GM12878 (cell line): ENCODE measurements at regions not wholly inside any gene's neighbourhood (a gene's known extent, or its start where the extent isn't known, plus 50 kb on each side); places are given as distances from the start of the nearest gene placed in this dataset.

Source experiments
- ATAC-seq: fragments of 200-7000 bp; cut with Tn5 transposase; 3 replicates; pipeline ENCODE4 v1.9.1; 2020; ENCODE audit warnings: mild to moderate bottlenecking, moderate library complexity
- BruUV-seq: library from RNA; stranded (reverse); fragments of 400-500 nt; replicated peaks from 2 replicates; lab custom pipeline; 2021; lab: Mats Ljungman, UMichigan
- CTCF ChIA-PET: fragments of 300-600 bp; sonication (Branson Sonifier 250); formaldehyde crosslinking; extraction: SDS; loops from one replicate; lab custom pipeline; 2021; ENCODE audit warnings: inconsistent platforms; lab: Yijun Ruan, JAX
- POLR2A ChIA-PET: fragments of 350-600 bp; formaldehyde crosslinking; extraction: SDS; loops from one replicate; lab custom pipeline; 2021; ENCODE audit warnings: inconsistent platforms; lab: Charles Lee
- RAD21 ChIA-PET: fragments of 300-600 bp; sonication (Branson Sonifier 250); formaldehyde crosslinking; loops from one replicate; lab custom pipeline; 2023; ENCODE audit warnings: antibody characterized with exemption; ENCODE audit not compliant: unreplicated experiment; lab: Charles Lee
- SMC1A ChIA-PET: fragments of 300-600 bp; sonication (Branson Sonifier 250); formaldehyde crosslinking; loops from one replicate; lab custom pipeline; 2023; ENCODE audit not compliant: unreplicated experiment, uncharacterized antibody; lab: Charles Lee
- DNase-seq: peaks from one replicate; pipeline ENCODE4 v3.0.0-alpha.2; 2011; ENCODE audit warnings: low read depth, low spot score
- FAIRE-seq: peaks from 3 replicates; lab custom pipeline; 2011; peaks lifted over from hg19 to GRCh38; lab: Jason Lieb, UNC
- H2AFZ ChIP-seq: 2 replicates; pipeline ENCODE4 v1.6.0; 2011; ENCODE audit warnings: low read depth, low read length, control low read depth; ENCODE audit not compliant: control insufficient read depth
- H3K27ac ChIP-seq: 2 replicates; pipeline ENCODE4 v1.5.1; 2011; ENCODE audit warnings: control low read depth; ENCODE audit not compliant: control insufficient read depth, insufficient read depth
- H3K27me3 ChIP-seq, 2 experiments: replicated peaks in 1 of 2; 2 replicates each; pipeline versions ENCODE4 v1.6.0 to v1.6.1; 2011; ENCODE audit warnings: low read length in 1 of 2; ENCODE audit not compliant: control insufficient read depth in 2 of 2, insufficient read depth in 2 of 2
- H3K36me3 ChIP-seq, 2 experiments: 2 replicates each; pipeline ENCODE4 v1.5.1; 2011; ENCODE audit warnings: low read length in 1 of 2; ENCODE audit not compliant: control insufficient read depth in 2 of 2, insufficient read depth in 2 of 2
- H3K4me1 ChIP-seq: 2 replicates; pipeline ENCODE4 v1.6.1; 2011; ENCODE audit warnings: mild to moderate bottlenecking, low read length, moderate library complexity, mixed read lengths; ENCODE audit not compliant: control insufficient read depth, insufficient read depth
- H3K4me2 ChIP-seq: 2 replicates; pipeline ENCODE4 v1.6.0; 2011; ENCODE audit warnings: control low read depth; ENCODE audit not compliant: control insufficient read depth, insufficient read depth
- H3K4me3 ChIP-seq: fragments of 200-600 bp; sonication (generic); 2 replicates; pipeline ENCODE4 v1.5.1; 2016
- H3K79me2 ChIP-seq: 2 replicates; pipeline ENCODE4 v1.6.0; 2011; ENCODE audit warnings: low read length; ENCODE audit not compliant: control insufficient read depth, insufficient read depth
- H3K9ac ChIP-seq: 2 replicates; pipeline ENCODE4 v1.8.0; 2011; ENCODE audit warnings: low read length, control low read depth, mixed read lengths; ENCODE audit not compliant: control insufficient read depth, insufficient read depth
- H3K9me3 ChIP-seq: replicated peaks from 3 replicates; pipeline ENCODE4 v1.5.1; 2011; ENCODE audit warnings: mild to moderate bottlenecking, low read length; ENCODE audit not compliant: control insufficient read depth, insufficient read depth
- H4K20me1 ChIP-seq: 2 replicates; pipeline ENCODE4 v1.6.0; 2011; ENCODE audit not compliant: control insufficient read depth, insufficient read depth
- CREM ChIP-seq: IDR thresholded peaks from 2 replicates; pipeline ENCODE4 v1.6.1; 2014; ENCODE audit warnings: antibody characterized with exemption, low read depth
- EZH2 ChIP-seq: IDR thresholded peaks from 2 replicates; pipeline ENCODE4 v1.6.1; 2012; ENCODE audit warnings: low read depth, mild to moderate bottlenecking, control low read depth, inconsistent platforms, low read length, borderline replicate concordance; ENCODE audit not compliant: control insufficient read depth
- HCFC1 ChIP-seq: fragments of 150-350 bp; IDR thresholded peaks from 2 replicates; pipeline ENCODE4 v1.6.1; 2014; ENCODE audit warnings: low read length
- HDGF ChIP-seq: fragments of 450-650 bp; IDR thresholded peaks from 2 replicates; pipeline ENCODE4 v1.6.1; 2016; ENCODE audit warnings: antibody characterized with exemption
- JUNB ChIP-seq: IDR thresholded peaks from 2 replicates; pipeline ENCODE4 v1.6.1; 2016; ENCODE audit warnings: antibody characterized with exemption, mild to moderate bottlenecking
- MTA3 ChIP-seq: IDR thresholded peaks from 2 replicates; pipeline ENCODE4 v1.6.1; 2012; ENCODE audit warnings: low read length, inconsistent platforms, borderline replicate concordance
- NFXL1 ChIP-seq: fragments of 450-650 bp; IDR thresholded peaks from 2 replicates; pipeline ENCODE4 v1.6.1; 2017; ENCODE audit warnings: antibody characterized with exemption, mild to moderate bottlenecking, borderline replicate concordance
- NR2C2 ChIP-seq: IDR thresholded peaks from 2 replicates; pipeline ENCODE4 v1.6.1; 2011; ENCODE audit warnings: borderline replicate concordance, low read depth; ENCODE audit not compliant: control insufficient read depth, insufficient read length
- RBBP5 ChIP-seq: fragments of 200-600 bp; sonication (generic); conservative IDR thresholded peaks from 2 replicates; pipeline ENCODE4 v1.6.1; 2016
- RELA ChIP-seq: fragments of 450-650 bp; IDR thresholded peaks from 2 replicates; pipeline ENCODE4 v1.8.0; 2014; ENCODE audit warnings: borderline replicate concordance; ENCODE audit not compliant: partially characterized antibody
- SMAD5 ChIP-seq: IDR thresholded peaks from 2 replicates; pipeline ENCODE4 v1.6.1; 2016; ENCODE audit warnings: antibody characterized with exemption, low read depth
- TCF3 ChIP-seq: IDR thresholded peaks from 2 replicates; pipeline ENCODE4 v1.6.1; 2012; ENCODE audit warnings: low read depth, mild to moderate bottlenecking, low read length, borderline replicate concordance; ENCODE audit not compliant: insufficient read depth
- WGBS: methylation state at CpG from one replicate; pipeline ENCODE4 v1.1.6; 2016; ENCODE audit warnings: low lambda C conversion rate; ENCODE audit not compliant: insufficient replicate concordance, insufficient coverage; ENCODE audit errors: missing lambda C conversion rate; 5-methylcytosine and 5-hydroxymethylcytosine counted together
- in situ Hi-C: fragments of 300-500 bp; cut with MboI; formaldehyde crosslinking; loops from 9 replicates; pipeline ENCODE4 v1.14.3; 2018; ENCODE audit warnings: mixed read lengths
- intact Hi-C: fragments of 100-400 bp; cut with micrococcal nuclease; formaldehyde crosslinking; loops from one replicate; pipeline ENCODE4 v1.14.2; 2022; ENCODE audit not compliant: unreplicated experiment
- TF ChIP-seq, protein P1 (sequence below): IDR thresholded peaks from 2 replicates; pipeline ENCODE4 v1.6.1; 2011; ENCODE audit warnings: low read depth, mild to moderate bottlenecking, low read length, moderate library complexity, borderline replicate concordance; ENCODE audit errors: extremely low read depth
- TF ChIP-seq, protein P2 (sequence below): IDR thresholded peaks from 2 replicates; pipeline ENCODE4 v1.6.1; 2011; ENCODE audit warnings: borderline replicate concordance, low read depth, mild to moderate bottlenecking, moderate library complexity, mixed read lengths, low read length; ENCODE audit not compliant: insufficient read depth; ENCODE audit errors: extremely low read length
- TF ChIP-seq, protein P3 (sequence below): fragments of 450-650 bp; IDR thresholded peaks from 2 replicates; pipeline ENCODE4 v1.6.1; 2016; ENCODE audit warnings: mild to moderate bottlenecking
- TF ChIP-seq, protein P4 (sequence below): fragments of 450-650 bp; IDR thresholded peaks from 2 replicates; pipeline ENCODE4 v1.6.1; 2018; ENCODE audit warnings: borderline replicate concordance, mild to moderate bottlenecking; ENCODE audit not compliant: partially characterized antibody

DNA sequence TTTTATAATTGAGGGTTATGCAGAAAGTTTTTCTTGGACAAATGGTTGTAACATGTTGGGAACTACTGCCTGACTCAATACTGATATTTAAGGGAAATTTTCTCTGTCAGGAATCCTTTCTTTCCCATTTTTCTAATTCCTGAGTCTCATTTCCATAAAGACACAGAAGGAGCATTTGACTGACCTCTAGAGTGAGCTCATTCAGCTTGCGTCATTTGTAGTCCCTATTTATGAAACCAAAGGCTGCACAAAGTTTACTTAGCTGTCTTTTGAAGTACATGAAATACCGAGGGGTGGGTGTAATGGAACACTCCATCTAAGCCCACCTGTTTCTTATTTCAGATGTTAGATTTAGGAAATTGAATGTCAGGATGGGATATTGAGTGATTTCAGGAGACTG, 359.5 kb upstream of the C11orf87 start:
- TF ChIP-seq RBBP5 (no peak), TCF3 (no peak), NR2C2 (no peak), HCFC1 (no peak), SMAD5 (no peak), CREM (no peak), EZH2 (no peak), NFXL1 (no peak), MTA3 (no peak), HDGF (no peak), RELA (no peak), JUNB (no peak)
- TF ChIP-seq, protein P1, sequence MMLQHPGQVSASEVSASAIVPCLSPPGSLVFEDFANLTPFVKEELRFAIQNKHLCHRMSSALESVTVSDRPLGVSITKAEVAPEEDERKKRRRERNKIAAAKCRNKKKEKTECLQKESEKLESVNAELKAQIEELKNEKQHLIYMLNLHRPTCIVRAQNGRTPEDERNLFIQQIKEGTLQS = no peak
- TF ChIP-seq, protein P2, sequence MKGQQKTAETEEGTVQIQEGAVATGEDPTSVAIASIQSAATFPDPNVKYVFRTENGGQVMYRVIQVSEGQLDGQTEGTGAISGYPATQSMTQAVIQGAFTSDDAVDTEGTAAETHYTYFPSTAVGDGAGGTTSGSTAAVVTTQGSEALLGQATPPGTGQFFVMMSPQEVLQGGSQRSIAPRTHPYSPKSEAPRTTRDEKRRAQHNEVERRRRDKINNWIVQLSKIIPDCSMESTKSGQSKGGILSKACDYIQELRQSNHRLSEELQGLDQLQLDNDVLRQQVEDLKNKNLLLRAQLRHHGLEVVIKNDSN = no peak
- TF ChIP-seq, protein P3, sequence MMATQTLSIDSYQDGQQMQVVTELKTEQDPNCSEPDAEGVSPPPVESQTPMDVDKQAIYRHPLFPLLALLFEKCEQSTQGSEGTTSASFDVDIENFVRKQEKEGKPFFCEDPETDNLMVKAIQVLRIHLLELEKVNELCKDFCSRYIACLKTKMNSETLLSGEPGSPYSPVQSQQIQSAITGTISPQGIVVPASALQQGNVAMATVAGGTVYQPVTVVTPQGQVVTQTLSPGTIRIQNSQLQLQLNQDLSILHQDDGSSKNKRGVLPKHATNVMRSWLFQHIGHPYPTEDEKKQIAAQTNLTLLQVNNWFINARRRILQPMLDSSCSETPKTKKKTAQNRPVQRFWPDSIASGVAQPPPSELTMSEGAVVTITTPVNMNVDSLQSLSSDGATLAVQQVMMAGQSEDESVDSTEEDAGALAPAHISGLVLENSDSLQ = no peak
- TF ChIP-seq, protein P4, sequence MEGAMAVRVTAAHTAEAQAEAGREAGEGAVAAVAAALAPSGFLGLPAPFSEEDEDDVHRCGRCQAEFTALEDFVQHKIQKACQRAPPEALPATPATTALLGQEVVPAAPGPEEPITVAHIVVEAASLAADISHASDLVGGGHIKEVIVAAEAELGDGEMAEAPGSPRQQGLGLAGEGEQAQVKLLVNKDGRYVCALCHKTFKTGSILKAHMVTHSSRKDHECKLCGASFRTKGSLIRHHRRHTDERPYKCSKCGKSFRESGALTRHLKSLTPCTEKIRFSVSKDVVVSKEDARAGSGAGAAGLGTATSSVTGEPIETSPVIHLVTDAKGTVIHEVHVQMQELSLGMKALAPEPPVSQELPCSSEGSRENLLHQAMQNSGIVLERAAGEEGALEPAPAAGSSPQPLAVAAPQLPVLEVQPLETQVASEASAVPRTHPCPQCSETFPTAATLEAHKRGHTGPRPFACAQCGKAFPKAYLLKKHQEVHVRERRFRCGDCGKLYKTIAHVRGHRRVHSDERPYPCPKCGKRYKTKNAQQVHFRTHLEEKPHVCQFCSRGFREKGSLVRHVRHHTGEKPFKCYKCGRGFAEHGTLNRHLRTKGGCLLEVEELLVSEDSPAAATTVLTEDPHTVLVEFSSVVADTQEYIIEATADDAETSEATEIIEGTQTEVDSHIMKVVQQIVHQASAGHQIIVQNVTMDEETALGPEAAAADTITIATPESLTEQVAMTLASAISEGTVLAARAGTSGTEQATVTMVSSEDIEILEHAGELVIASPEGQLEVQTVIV = no peak
- H3K36me3 ChIP-seq = no peaks in the 10 kb centered on the region
- intact Hi-C loops = no loop called here
- no peak overlapping the region for H2AFZ ChIP-seq
- ChIA-PET SMC1A (no interaction called here), POLR2A (no interaction called here), CTCF (no interaction called here), RAD21 (no interaction called here)
- H3K9me3 ChIP-seq = no peaks in the 10 kb centered on the region
- FAIRE-seq (no peak), ATAC-seq (no peak), DNase-seq (no peak)
- H3K4me3 ChIP-seq = no peak overlapping the region
- no peaks in the 10 kb centered on the region for H3K4me1 ChIP-seq
- in situ Hi-C loops = no loop called here
- no peaks in the 10 kb centered on the region for H3K79me2 ChIP-seq
- H3K27ac ChIP-seq = no peak overlapping the region
- H3K4me2 ChIP-seq = no peak overlapping the region
- no TSS peak for BruUV-seq
- WGBS = 39% methylated on average over 2 of the region's 2 CpGs
- H3K27me3 ChIP-seq = no peaks in the 10 kb centered on the region
- no peak overlapping the region for H3K9ac ChIP-seq
- no peaks in the 10 kb centered on the region for H4K20me1 ChIP-seq
